GM10248 (cell line): ENCODE measurements at regions not wholly inside any gene's neighbourhood (a gene's known extent, or its start where the extent isn't known, plus 50 kb on each side); places are given as distances from the start of the nearest gene placed in this dataset.

ENCODE experiments used
- CTCF ChIA-PET: fragments of 300-600 bp; sonication (Branson Sonifier 250); formaldehyde crosslinking; extraction: SDS; loops from one replicate; lab custom pipeline; 2021; ENCODE audit warnings: antibody characterized with exemption; lab: Yijun Ruan, JAX
- POLR2A ChIA-PET: fragments of 350-650 bp; sonication (Branson Sonifier 250); formaldehyde crosslinking; extraction: SDS; loops from one replicate; lab custom pipeline; 2020; ENCODE audit warnings: antibody characterized with exemption; lab: Yijun Ruan, JAX
- DNase-seq: peaks from one replicate; pipeline ENCODE4 v3.0.0; 2012; ENCODE audit errors: extremely low spot score
- TF ChIP-seq, protein P1 (sequence below): IDR thresholded peaks from 2 replicates; pipeline ENCODE4 v1.5.1; 2012; ENCODE audit warnings: mild to moderate bottlenecking, low read depth; ENCODE audit errors: extremely low read depth, missing control alignments, control extremely low read depth

- ChIA-PET CTCF (interaction anchor here (1.3 to 2.0 kb wide), 3 partner anchors 22 to 160 kb away, joined by 3 to 6 read pairs (median 4); no protein-coding TSS in a partner anchor), POLR2A (no interaction called here)
- TF ChIP-seq, protein P1, sequence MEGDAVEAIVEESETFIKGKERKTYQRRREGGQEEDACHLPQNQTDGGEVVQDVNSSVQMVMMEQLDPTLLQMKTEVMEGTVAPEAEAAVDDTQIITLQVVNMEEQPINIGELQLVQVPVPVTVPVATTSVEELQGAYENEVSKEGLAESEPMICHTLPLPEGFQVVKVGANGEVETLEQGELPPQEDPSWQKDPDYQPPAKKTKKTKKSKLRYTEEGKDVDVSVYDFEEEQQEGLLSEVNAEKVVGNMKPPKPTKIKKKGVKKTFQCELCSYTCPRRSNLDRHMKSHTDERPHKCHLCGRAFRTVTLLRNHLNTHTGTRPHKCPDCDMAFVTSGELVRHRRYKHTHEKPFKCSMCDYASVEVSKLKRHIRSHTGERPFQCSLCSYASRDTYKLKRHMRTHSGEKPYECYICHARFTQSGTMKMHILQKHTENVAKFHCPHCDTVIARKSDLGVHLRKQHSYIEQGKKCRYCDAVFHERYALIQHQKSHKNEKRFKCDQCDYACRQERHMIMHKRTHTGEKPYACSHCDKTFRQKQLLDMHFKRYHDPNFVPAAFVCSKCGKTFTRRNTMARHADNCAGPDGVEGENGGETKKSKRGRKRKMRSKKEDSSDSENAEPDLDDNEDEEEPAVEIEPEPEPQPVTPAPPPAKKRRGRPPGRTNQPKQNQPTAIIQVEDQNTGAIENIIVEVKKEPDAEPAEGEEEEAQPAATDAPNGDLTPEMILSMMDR: no peak
- no peak for DNase-seq
These were observed 134.2 kb downstream of the NAV1 start for GRCh38 chr1:201673093-201673492.

DNA sequence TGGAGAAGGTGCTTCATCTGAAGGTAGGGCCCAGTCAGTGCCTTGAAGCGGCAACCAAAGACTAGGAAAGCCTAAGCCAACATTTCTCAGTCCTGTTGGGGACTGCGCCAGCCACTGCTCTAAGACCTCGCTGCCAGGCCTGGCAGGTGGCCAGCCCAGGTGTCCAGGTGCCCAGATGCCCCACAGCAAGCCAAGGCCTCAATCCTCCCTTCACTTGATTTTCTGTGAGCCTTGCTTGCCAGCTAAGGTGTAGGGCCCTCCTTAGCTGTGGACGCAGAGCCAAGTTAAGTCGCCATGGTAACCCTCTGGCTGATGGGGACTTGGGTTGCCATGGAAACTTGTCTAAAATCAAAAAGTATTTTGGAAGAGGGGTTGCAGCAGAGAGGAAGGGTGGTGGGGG lies 135.0 kb downstream of the NAV1 start:
- ChIA-PET POLR2A (no interaction called here), CTCF (interaction anchor here (2.0 kb wide), 1 partner anchor 161 kb away, joined by 6 read pairs; no protein-coding TSS in a partner anchor)
- TF ChIP-seq, protein P1: no peak
- DNase-seq: no peak

DNA sequence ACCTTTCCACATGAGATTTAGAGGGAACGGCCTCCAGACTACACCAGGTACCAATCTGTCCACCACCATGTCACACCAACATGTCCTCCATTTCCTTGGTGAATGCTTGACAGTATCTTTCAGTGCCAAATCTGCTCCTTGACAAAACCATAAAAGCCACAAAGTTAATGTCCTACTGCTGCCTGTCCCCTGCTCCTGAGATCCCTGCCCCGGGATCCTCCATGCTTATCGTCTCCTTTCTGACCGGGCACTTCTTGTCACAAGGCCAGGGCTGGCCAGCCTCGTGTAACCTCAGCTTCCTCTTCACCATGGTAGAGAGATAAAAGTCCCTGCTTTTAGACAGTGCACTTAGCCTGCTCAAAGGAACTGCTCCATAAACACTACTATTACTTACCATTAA lies 136.2 kb downstream of the NAV1 start:
- ChIA-PET POLR2A (no interaction called here), CTCF (no interaction called here)
- DNase-seq: no peak
- TF ChIP-seq, protein P1: no peak

- CTCF ChIA-PET: no interaction called here
- TF ChIP-seq, protein P1: no peak
- DNase-seq: no peak
- POLR2A ChIA-PET: no interaction called here
These were observed 137.3 kb downstream of the NAV1 start for GRCh38 chr1:201676197-201676596.

- ChIA-PET POLR2A (no interaction called here), CTCF (no interaction called here)
- TF ChIP-seq, protein P1: no peak
- no peak for DNase-seq
These were observed 137.7 kb downstream of the NAV1 start for GRCh38 chr1:201676641-201677040.

- CTCF ChIA-PET: interaction anchor here (1.3 to 2.8 kb wide), 3 partner anchors 8 to 197 kb away, joined by 3 to 10 read pairs (median 4); no protein-coding TSS in a partner anchor
- TF ChIP-seq, protein P1: no peak
- no peak for DNase-seq
- POLR2A ChIA-PET: no interaction called here
These were observed 139.6 kb downstream of the NAV1 start for GRCh38 chr1:201678264-201679101.
